HEK293 (cell line): ENCODE measurements at regions not wholly inside any gene's neighbourhood (a gene's known extent, or its start where the extent isn't known, plus 50 kb on each side); places are given as distances from the start of the nearest gene placed in this dataset.

Source experiments
- CTCF ChIA-PET: fragments of 350-600 bp; formaldehyde crosslinking; extraction: SDS; loops from one replicate; lab custom pipeline; 2021; ENCODE audit warnings: antibody characterized with exemption; lab: Yijun Ruan, JAX
- POLR2A ChIA-PET: fragments of 300-600 bp; formaldehyde crosslinking; extraction: SDS; loops from one replicate; lab custom pipeline; 2020; ENCODE audit warnings: antibody characterized with exemption, inconsistent platforms; lab: Yijun Ruan, JAX
- H3K27ac ChIP-seq: fragments of 200-500 bp; sonication (Bioruptor generic); 2 replicates; pipeline ENCODE4 v1.5.1; 2014; ENCODE audit warnings: low read depth, low read length, control low read depth, inconsistent platforms; ENCODE audit errors: extremely low read depth
- H3K36me3 ChIP-seq, 2 experiments: fragments of 200-500 bp in 1 of 2; sonication (Bioruptor generic) in 1 of 2; 1 replicate in 1 of 2; 2 replicates in 1 of 2; pipeline ENCODE4 v1.5.1; 2014 to 2017; ENCODE audit warnings: inconsistent platforms in 2 of 2, low read length in 2 of 2; ENCODE audit not compliant: control insufficient read depth in 2 of 2, insufficient read depth in 1 of 2
- H3K4me1 ChIP-seq: fragments of 200-500 bp; sonication (Bioruptor generic); 2 replicates; pipeline ENCODE4 v1.5.1; 2014; ENCODE audit warnings: mild to moderate bottlenecking, low read length, inconsistent platforms; ENCODE audit not compliant: control insufficient read depth, insufficient read depth
- H3K4me3 ChIP-seq: 2 replicates; pipeline ENCODE4 v1.5.1; 2011; ENCODE audit warnings: low read depth, mild to moderate bottlenecking, control low read depth, low read length, moderate library complexity
- H3K9me3 ChIP-seq: fragments of 200-500 bp; sonication (Bioruptor generic); 2 replicates; pipeline ENCODE4 v1.5.1; 2014; ENCODE audit warnings: low read depth, low read length, inconsistent platforms; ENCODE audit not compliant: control insufficient read depth, insufficient read depth
- RBAK ChIP-seq: fragments of 450-650 bp; formaldehyde crosslinking; IDR thresholded peaks from 2 replicates; pipeline ENCODE4 v1.5.1; 2016; ENCODE audit warnings: missing biosample characterization, missing genetic modification characterization
- WT1 ChIP-seq: fragments of 450-650 bp; formaldehyde crosslinking; IDR thresholded peaks from 2 replicates; pipeline ENCODE4 v1.5.1; 2016; ENCODE audit warnings: missing biosample characterization, missing genetic modification characterization
- ZBTB20 ChIP-seq: fragments of 450-650 bp; formaldehyde crosslinking; IDR thresholded peaks from 2 replicates; pipeline ENCODE4 v1.5.1; 2016; ENCODE audit warnings: missing biosample characterization, missing genetic modification characterization
- ZNF248 ChIP-seq: fragments of 450-650 bp; formaldehyde crosslinking; IDR thresholded peaks from 2 replicates; pipeline ENCODE4 v1.5.1; 2017; ENCODE audit warnings: missing biosample characterization, missing genetic modification characterization
- ZNF266 ChIP-seq: fragments of 450-650 bp; formaldehyde crosslinking; IDR thresholded peaks from 2 replicates; pipeline ENCODE4 v1.5.1; 2016; ENCODE audit warnings: missing biosample characterization, missing genetic modification characterization, low read depth
- ZNF292 ChIP-seq: fragments of 450-650 bp; formaldehyde crosslinking; IDR thresholded peaks from 2 replicates; pipeline ENCODE4 v1.5.1; 2016; ENCODE audit warnings: low read depth, missing biosample characterization, missing genetic modification characterization, borderline replicate concordance
- ZNF302 ChIP-seq: fragments of 450-650 bp; formaldehyde crosslinking; IDR thresholded peaks from 2 replicates; pipeline ENCODE4 v1.5.1; 2016; ENCODE audit warnings: missing biosample characterization, missing genetic modification characterization, low read depth
- ZNF391 ChIP-seq: fragments of 450-650 bp; formaldehyde crosslinking; IDR thresholded peaks from 2 replicates; pipeline ENCODE4 v1.5.1; 2016; ENCODE audit warnings: low read depth, missing biosample characterization, missing genetic modification characterization, borderline replicate concordance
- ZNF521 ChIP-seq: fragments of 450-650 bp; formaldehyde crosslinking; IDR thresholded peaks from 2 replicates; pipeline ENCODE4 v1.5.1; 2017; ENCODE audit warnings: missing biosample characterization, mild to moderate bottlenecking, missing genetic modification characterization
- ZNF549 ChIP-seq: fragments of 450-650 bp; IDR thresholded peaks from 2 replicates; pipeline ENCODE4 v1.5.1; 2018; ENCODE audit warnings: missing biosample characterization, missing genetic modification characterization, mild to moderate bottlenecking, inconsistent platforms, moderate library complexity
- ZNF561 ChIP-seq: fragments of 450-650 bp; IDR thresholded peaks from 2 replicates; pipeline ENCODE4 v1.5.1; 2018; ENCODE audit warnings: missing biosample characterization, missing genetic modification characterization, borderline replicate concordance
- ZNF585B ChIP-seq: fragments of 450-650 bp; formaldehyde crosslinking; IDR thresholded peaks from 2 replicates; pipeline ENCODE4 v1.5.1; 2016; ENCODE audit warnings: missing biosample characterization, missing genetic modification characterization
- ZNF623 ChIP-seq: fragments of 450-650 bp; formaldehyde crosslinking; IDR thresholded peaks from 2 replicates; pipeline ENCODE4 v1.5.1; 2016; ENCODE audit warnings: missing biosample characterization, missing genetic modification characterization
- ZNF629 ChIP-seq: fragments of 450-650 bp; formaldehyde crosslinking; IDR thresholded peaks from 2 replicates; pipeline ENCODE4 v1.5.1; 2017; ENCODE audit warnings: missing biosample characterization, missing genetic modification characterization
- TF ChIP-seq, protein P1 (sequence below): fragments of 450-650 bp; formaldehyde crosslinking; IDR thresholded peaks from 2 replicates; pipeline ENCODE4 v1.5.1; 2016; ENCODE audit warnings: missing biosample characterization, missing genetic modification characterization
- TF ChIP-seq, protein P2 (sequence below): fragments of 450-650 bp; formaldehyde crosslinking; optimal IDR thresholded peaks from 2 replicates; pipeline ENCODE3; 2016; ENCODE audit warnings: missing biosample characterization, mild to moderate bottlenecking, missing genetic modification characterization
- TF ChIP-seq, protein P3 (sequence below): fragments of 450-650 bp; formaldehyde crosslinking; IDR thresholded peaks from 2 replicates; pipeline ENCODE4 v1.5.0; 2017; ENCODE audit warnings: missing biosample characterization, missing genetic modification characterization, borderline replicate concordance
- TF ChIP-seq, protein P4 (sequence below): fragments of 450-650 bp; formaldehyde crosslinking; IDR thresholded peaks from 2 replicates; pipeline ENCODE4 v1.5.1; 2016; ENCODE audit warnings: missing biosample characterization, missing genetic modification characterization
- TF ChIP-seq, protein P5 (sequence below): fragments of 450-650 bp; formaldehyde crosslinking; conservative IDR thresholded peaks from 2 replicates; pipeline ENCODE4 v1.5.1; 2016; ENCODE audit warnings: low read depth, missing biosample characterization, missing genetic modification characterization
- TF ChIP-seq, protein P6 (sequence below): sonication (generic); formaldehyde crosslinking; IDR thresholded peaks from 2 replicates; pipeline ENCODE4 v1.8.1; 2022; ENCODE audit warnings: mild to moderate bottlenecking, moderate library complexity, missing genetic modification reagents

DNA sequence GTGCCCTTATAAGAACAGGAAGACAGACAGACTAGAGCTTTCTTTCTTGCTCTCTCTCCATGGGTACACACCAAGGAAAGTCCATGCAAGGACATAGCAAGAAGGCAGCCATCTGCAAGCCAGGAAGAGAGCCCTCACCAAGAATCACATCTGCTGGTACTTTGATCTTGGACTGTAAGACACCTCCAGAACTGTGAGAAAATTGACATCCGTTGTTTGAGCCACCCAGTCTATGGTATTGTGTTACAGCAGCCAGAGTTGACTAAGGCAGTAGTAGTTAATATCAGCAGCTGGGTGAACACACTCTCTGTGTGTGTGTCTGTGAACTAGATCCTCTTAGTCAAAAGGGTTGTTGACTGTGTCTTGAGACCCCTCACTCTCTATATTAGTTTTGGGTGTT is 53.8 kb upstream of the PPP2R5A start (continued):
- TF ChIP-seq, protein P1, sequence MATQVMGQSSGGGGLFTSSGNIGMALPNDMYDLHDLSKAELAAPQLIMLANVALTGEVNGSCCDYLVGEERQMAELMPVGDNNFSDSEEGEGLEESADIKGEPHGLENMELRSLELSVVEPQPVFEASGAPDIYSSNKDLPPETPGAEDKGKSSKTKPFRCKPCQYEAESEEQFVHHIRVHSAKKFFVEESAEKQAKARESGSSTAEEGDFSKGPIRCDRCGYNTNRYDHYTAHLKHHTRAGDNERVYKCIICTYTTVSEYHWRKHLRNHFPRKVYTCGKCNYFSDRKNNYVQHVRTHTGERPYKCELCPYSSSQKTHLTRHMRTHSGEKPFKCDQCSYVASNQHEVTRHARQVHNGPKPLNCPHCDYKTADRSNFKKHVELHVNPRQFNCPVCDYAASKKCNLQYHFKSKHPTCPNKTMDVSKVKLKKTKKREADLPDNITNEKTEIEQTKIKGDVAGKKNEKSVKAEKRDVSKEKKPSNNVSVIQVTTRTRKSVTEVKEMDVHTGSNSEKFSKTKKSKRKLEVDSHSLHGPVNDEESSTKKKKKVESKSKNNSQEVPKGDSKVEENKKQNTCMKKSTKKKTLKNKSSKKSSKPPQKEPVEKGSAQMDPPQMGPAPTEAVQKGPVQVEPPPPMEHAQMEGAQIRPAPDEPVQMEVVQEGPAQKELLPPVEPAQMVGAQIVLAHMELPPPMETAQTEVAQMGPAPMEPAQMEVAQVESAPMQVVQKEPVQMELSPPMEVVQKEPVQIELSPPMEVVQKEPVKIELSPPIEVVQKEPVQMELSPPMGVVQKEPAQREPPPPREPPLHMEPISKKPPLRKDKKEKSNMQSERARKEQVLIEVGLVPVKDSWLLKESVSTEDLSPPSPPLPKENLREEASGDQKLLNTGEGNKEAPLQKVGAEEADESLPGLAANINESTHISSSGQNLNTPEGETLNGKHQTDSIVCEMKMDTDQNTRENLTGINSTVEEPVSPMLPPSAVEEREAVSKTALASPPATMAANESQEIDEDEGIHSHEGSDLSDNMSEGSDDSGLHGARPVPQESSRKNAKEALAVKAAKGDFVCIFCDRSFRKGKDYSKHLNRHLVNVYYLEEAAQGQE (tag by site-specific recombination): no peak

DNA sequence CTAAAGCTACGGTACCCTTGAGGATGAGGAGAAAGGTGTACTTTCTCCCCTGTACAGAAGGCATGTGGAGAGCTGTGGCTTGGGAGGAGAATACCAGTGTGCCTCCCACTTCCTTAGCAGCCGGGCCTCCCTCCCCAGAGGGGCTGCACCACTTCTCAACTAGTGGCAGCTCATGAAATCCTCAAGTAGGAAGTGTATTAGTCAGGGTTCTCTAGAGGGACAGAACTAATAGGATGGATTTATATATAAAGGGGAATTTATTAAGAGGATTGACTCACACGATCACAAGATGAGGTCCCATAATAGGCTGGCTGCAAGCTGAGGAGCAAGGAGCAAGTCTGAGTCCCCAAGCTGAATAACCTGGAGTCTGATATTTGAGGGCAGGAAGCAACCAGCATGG is 53.1 kb upstream of the PPP2R5A start:
- CTCF ChIA-PET: interaction anchor here (0.6 to 1.0 kb wide), 2 partner anchors 19 to 57 kb away, joined by 4 to 5 read pairs; no protein-coding TSS in a partner anchor
- Histone ChIP-seq H3K9me3 (no peaks in the 10 kb centered on the region), H3K4me3 (no peak overlapping the region), H3K36me3 (no peaks in the 10 kb centered on the region)
- POLR2A ChIA-PET: no interaction called here
- TF ChIP-seq ZNF549 (tag by site-specific recombination) (no peak), ZBTB20 (no peak), WT1 (no peak), ZNF585B (no peak), ZNF623 (tag by site-specific recombination) (no peak), ZNF292 (no peak), ZNF521 (tag by site-specific recombination) (no peak), ZNF302 (tag by site-specific recombination) (no peak), ZNF248 (tag by site-specific recombination) (no peak), ZNF629 (no peak), ZNF266 (tag by site-specific recombination) (no peak), ZNF561 (tag by site-specific recombination) (no peak), RBAK (tag by site-specific recombination) (no peak), ZNF391 (no peak)
- TF ChIP-seq, protein P2, sequence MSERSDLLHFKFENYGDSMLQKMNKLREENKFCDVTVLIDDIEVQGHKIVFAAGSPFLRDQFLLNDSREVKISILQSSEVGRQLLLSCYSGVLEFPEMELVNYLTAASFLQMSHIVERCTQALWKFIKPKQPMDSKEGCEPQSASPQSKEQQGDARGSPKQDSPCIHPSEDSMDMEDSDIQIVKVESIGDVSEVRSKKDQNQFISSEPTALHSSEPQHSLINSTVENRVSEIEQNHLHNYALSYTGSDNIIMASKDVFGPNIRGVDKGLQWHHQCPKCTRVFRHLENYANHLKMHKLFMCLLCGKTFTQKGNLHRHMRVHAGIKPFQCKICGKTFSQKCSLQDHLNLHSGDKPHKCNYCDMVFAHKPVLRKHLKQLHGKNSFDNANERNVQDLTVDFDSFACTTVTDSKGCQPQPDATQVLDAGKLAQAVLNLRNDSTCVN (tag by site-specific recombination): no peak
- TF ChIP-seq, protein P3, sequence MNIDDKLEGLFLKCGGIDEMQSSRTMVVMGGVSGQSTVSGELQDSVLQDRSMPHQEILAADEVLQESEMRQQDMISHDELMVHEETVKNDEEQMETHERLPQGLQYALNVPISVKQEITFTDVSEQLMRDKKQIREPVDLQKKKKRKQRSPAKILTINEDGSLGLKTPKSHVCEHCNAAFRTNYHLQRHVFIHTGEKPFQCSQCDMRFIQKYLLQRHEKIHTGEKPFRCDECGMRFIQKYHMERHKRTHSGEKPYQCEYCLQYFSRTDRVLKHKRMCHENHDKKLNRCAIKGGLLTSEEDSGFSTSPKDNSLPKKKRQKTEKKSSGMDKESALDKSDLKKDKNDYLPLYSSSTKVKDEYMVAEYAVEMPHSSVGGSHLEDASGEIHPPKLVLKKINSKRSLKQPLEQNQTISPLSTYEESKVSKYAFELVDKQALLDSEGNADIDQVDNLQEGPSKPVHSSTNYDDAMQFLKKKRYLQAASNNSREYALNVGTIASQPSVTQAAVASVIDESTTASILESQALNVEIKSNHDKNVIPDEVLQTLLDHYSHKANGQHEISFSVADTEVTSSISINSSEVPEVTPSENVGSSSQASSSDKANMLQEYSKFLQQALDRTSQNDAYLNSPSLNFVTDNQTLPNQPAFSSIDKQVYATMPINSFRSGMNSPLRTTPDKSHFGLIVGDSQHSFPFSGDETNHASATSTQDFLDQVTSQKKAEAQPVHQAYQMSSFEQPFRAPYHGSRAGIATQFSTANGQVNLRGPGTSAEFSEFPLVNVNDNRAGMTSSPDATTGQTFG (tag by site-specific recombination): no peak
- TF ChIP-seq, protein P4, sequence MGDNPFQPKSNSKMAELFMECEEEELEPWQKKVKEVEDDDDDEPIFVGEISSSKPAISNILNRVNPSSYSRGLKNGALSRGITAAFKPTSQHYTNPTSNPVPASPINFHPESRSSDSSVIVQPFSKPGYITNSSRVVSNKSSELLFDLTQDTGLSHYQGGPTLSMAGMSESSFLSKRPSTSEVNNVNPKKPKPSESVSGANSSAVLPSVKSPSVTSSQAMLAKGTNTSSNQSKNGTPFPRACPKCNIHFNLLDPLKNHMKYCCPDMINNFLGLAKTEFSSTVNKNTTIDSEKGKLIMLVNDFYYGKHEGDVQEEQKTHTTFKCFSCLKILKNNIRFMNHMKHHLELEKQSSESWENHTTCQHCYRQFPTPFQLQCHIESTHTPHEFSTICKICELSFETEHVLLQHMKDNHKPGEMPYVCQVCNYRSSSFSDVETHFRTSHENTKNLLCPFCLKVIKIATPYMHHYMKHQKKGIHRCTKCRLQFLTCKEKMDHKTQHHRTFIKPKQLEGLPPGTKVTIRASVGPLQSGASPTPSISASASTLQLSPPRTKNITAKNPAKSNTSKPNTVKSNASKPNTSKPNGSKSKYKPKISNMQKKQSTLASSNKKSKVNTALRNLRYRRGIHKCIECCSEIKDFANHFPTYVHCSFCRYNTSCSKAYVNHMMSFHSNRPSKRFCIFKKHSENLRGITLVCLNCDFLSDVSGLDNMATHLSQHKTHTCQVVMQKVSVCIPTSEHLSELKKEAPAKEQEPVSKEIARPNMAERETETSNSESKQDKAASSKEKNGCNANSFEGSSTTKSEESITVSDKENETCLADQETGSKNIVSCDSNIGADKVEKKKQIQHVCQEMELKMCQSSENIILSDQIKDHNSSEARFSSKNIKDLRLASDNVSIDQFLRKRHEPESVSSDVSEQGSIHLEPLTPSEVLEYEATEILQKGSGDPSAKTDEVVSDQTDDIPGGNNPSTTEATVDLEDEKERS: no peak
- TF ChIP-seq, protein P5, sequence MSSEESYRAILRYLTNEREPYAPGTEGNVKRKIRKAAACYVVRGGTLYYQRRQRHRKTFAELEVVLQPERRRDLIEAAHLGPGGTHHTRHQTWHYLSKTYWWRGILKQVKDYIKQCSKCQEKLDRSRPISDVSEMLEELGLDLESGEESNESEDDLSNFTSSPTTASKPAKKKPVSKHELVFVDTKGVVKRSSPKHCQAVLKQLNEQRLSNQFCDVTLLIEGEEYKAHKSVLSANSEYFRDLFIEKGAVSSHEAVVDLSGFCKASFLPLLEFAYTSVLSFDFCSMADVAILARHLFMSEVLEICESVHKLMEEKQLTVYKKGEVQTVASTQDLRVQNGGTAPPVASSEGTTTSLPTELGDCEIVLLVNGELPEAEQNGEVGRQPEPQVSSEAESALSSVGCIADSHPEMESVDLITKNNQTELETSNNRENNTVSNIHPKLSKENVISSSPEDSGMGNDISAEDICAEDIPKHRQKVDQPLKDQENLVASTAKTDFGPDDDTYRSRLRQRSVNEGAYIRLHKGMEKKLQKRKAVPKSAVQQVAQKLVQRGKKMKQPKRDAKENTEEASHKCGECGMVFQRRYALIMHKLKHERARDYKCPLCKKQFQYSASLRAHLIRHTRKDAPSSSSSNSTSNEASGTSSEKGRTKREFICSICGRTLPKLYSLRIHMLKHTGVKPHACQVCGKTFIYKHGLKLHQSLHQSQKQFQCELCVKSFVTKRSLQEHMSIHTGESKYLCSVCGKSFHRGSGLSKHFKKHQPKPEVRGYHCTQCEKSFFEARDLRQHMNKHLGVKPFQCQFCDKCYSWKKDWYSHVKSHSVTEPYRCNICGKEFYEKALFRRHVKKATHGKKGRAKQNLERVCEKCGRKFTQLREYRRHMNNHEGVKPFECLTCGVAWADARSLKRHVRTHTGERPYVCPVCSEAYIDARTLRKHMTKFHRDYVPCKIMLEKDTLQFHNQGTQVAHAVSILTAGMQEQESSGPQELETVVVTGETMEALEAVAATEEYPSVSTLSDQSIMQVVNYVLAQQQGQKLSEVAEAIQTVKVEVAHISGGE: no peak
- TF ChIP-seq, protein P6, sequence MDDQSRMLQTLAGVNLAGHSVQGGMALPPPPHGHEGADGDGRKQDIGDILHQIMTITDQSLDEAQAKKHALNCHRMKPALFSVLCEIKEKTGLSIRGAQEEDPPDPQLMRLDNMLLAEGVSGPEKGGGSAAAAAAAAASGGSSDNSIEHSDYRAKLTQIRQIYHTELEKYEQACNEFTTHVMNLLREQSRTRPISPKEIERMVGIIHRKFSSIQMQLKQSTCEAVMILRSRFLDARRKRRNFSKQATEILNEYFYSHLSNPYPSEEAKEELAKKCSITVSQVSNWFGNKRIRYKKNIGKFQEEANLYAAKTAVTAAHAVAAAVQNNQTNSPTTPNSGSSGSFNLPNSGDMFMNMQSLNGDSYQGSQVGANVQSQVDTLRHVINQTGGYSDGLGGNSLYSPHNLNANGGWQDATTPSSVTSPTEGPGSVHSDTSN (CRISPR knock-in tag): no peak
- TF ChIP-seq, all 188 proteins: peak for 0
- H3K27ac ChIP-seq: no peak overlapping the region
- peaks cover 3% of the 10 kb centered on the region; the same call in 1 of the 2 replicates for H3K4me1 ChIP-seq
